H1 (cell line): ENCODE measurements at regions not wholly inside any gene's neighbourhood (a gene's known extent, or its start where the extent isn't known, plus 50 kb on each side); places are given as distances from the start of the nearest gene placed in this dataset.

Experiments
- CTCF ChIA-PET: fragments of 300-600 bp; sonication (Branson Sonifier 250); formaldehyde crosslinking; loops from one replicate; lab custom pipeline; 2021; ENCODE audit not compliant: partially characterized antibody; lab: Charles Lee
- POLR2A ChIA-PET: fragments of 300-600 bp; sonication (Branson Sonifier 250); formaldehyde crosslinking; loops from one replicate; lab custom pipeline; 2021; ENCODE audit warnings: inconsistent platforms; ENCODE audit not compliant: partially characterized antibody; lab: Charles Lee
- DNase-seq, 2 experiments: peaks; one replicate each; pipeline versions ENCODE4 v3.0.0 to v3.0.0-alpha.2; 2010 to 2022; ENCODE audit warnings: low spot score in 2 of 2, low read depth in 1 of 2, mixed read lengths in 1 of 2
- FAIRE-seq: peaks from 2 replicates; lab custom pipeline; 2011; peaks lifted over from hg19 to GRCh38; lab: Jason Lieb, UNC
- H2AFZ ChIP-seq: 2 replicates; pipeline ENCODE4 v1.8.1; 2012; ENCODE audit warnings: low read length, inconsistent platforms
- H2AK5ac ChIP-seq: 2 replicates; pipeline ENCODE4 v1.6.1; 2013; ENCODE audit warnings: low read depth, low read length
- H2BK120ac ChIP-seq: replicated peaks from 2 replicates; pipeline ENCODE3; 2013; ENCODE audit warnings: low read depth, low read length, inconsistent platforms
- H2BK12ac ChIP-seq: 2 replicates; pipeline ENCODE4 v1.6.1; 2013; ENCODE audit warnings: low read depth, low read length
- H2BK15ac ChIP-seq: 2 replicates; pipeline ENCODE4 v1.6.1; 2013; ENCODE audit warnings: low read length
- H2BK20ac ChIP-seq: 2 replicates; pipeline ENCODE4 v1.6.1; 2013; ENCODE audit warnings: low read length
- H2BK5ac ChIP-seq: 2 replicates; pipeline ENCODE4 v1.6.1; 2013; ENCODE audit warnings: low read depth, low read length
- H3K14ac ChIP-seq: 2 replicates; pipeline ENCODE4 v1.6.1; 2013; ENCODE audit warnings: inconsistent platforms; ENCODE audit not compliant: insufficient read length
- H3K18ac ChIP-seq: 2 replicates; pipeline ENCODE4 v1.6.1; 2013; ENCODE audit warnings: low read length; ENCODE audit errors: extremely low read depth
- H3K23ac ChIP-seq: 2 replicates; pipeline ENCODE4 v1.6.1; 2013; ENCODE audit warnings: inconsistent platforms; ENCODE audit not compliant: insufficient read length
- H3K23me2 ChIP-seq: 2 replicates; pipeline ENCODE4 v1.6.1; 2013; ENCODE audit warnings: low read depth, low read length
- H3K27ac ChIP-seq: 2 replicates; pipeline ENCODE4 v1.6.1; 2011; ENCODE audit warnings: low read depth, low read length, inconsistent platforms
- H3K27me3 ChIP-seq, 4 experiments: replicated peaks in 1 of 4; 1 replicate in 1 of 4; 2 replicates in 3 of 4; pipeline versions ENCODE4 v1.6.1 to v1.8.1; 2011 to 2013; ENCODE audit warnings: low read length in 3 of 4, mild to moderate bottlenecking in 3 of 4, inconsistent platforms in 2 of 4, mixed read lengths in 2 of 4, moderate library complexity in 1 of 4; ENCODE audit not compliant: control insufficient read depth in 3 of 4, insufficient read depth in 3 of 4; ENCODE audit errors: extremely low read depth in 1 of 4
- H3K36me3 ChIP-seq, 4 experiments: 2 replicates each; pipeline versions ENCODE4 v1.6.1 to v1.8.1; 2011 to 2013; ENCODE audit warnings: mild to moderate bottlenecking in 4 of 4, low read length in 3 of 4, moderate library complexity in 2 of 4, control low read depth in 1 of 4, inconsistent platforms in 1 of 4; ENCODE audit not compliant: insufficient read depth in 4 of 4, control insufficient read depth in 2 of 4
- H3K4ac ChIP-seq: replicated peaks from 2 replicates; pipeline ENCODE3; 2013; ENCODE audit warnings: low read length, low read depth, mixed read lengths, inconsistent platforms; ENCODE audit not compliant: insufficient read length
- H3K4me1 ChIP-seq, 4 experiments: replicated peaks in 1 of 4; 1 replicate in 1 of 4; 2 replicates in 3 of 4; pipeline versions ENCODE4 v1.6.1 to v1.8.1; 2011 to 2013; ENCODE audit warnings: low read length in 3 of 4, inconsistent platforms in 2 of 4, mixed read lengths in 1 of 4; ENCODE audit not compliant: insufficient read depth in 4 of 4, control insufficient read depth in 3 of 4
- H3K4me2 ChIP-seq, 2 experiments: 2 replicates each; pipeline versions ENCODE4 v1.6.1 to v1.8.1; 2011 to 2013; ENCODE audit warnings: low read depth in 2 of 2, low read length in 2 of 2, control low read depth in 1 of 2, inconsistent platforms in 1 of 2, mild to moderate bottlenecking in 1 of 2; ENCODE audit not compliant: insufficient read depth in 1 of 2
- H3K4me3 ChIP-seq, 4 experiments: fragments of 200-600, 300-600 bp in 1 of 4; sonication (generic), shearing (Covaris generic), sonication (Bioruptor Twin) in 1 of 4; 2 replicates each; pipeline versions ENCODE4 v1.5.1 to v1.8.1; 2011 to 2016; ENCODE audit warnings: low read length in 4 of 4, low read depth in 3 of 4, control low read depth in 2 of 4, inconsistent platforms in 2 of 4, mild to moderate bottlenecking in 2 of 4, mixed read lengths in 1 of 4, moderate library complexity in 1 of 4; ENCODE audit not compliant: insufficient read depth in 2 of 4; ENCODE audit errors: extremely low read depth in 1 of 4
- H3K56ac ChIP-seq: replicated peaks from 2 replicates; pipeline ENCODE3; 2013; ENCODE audit warnings: low read depth, mild to moderate bottlenecking, mixed read lengths, low read length, inconsistent platforms; ENCODE audit not compliant: insufficient read length
- H3K79me1 ChIP-seq: 2 replicates; pipeline ENCODE4 v1.6.1; 2013; ENCODE audit warnings: low read depth, low read length, control low read depth
- H3K79me2 ChIP-seq, 2 experiments: 2 replicates each; pipeline versions ENCODE4 v1.6.1 to v1.8.1; 2012 to 2013; ENCODE audit warnings: low read length in 2 of 2, mild to moderate bottlenecking in 2 of 2, inconsistent platforms in 1 of 2; ENCODE audit not compliant: insufficient read depth in 2 of 2, control insufficient read depth in 1 of 2
- H3K9ac ChIP-seq, 4 experiments: replicated peaks in 1 of 4; 1 replicate in 1 of 4; 2 replicates in 3 of 4; pipeline versions ENCODE4 v1.6.1 to v1.8.1; 2011 to 2013; ENCODE audit warnings: low read depth in 3 of 4, low read length in 3 of 4, control low read depth in 2 of 4, mild to moderate bottlenecking in 2 of 4, moderate library complexity in 2 of 4, inconsistent platforms in 1 of 4; ENCODE audit errors: extremely low read depth in 1 of 4
- H3K9me3 ChIP-seq, 2 experiments: 2 replicates each; pipeline versions ENCODE4 v1.6.1 to v1.8.1; 2012 to 2013; ENCODE audit warnings: mild to moderate bottlenecking in 2 of 2, moderate library complexity in 2 of 2, control low read depth in 1 of 2, inconsistent platforms in 1 of 2, low read depth in 1 of 2, low read length in 1 of 2, mixed read lengths in 1 of 2; ENCODE audit not compliant: insufficient read depth in 2 of 2
- H4K20me1 ChIP-seq, 2 experiments: replicated peaks in 1 of 2; 2 replicates each; pipeline versions ENCODE3 to v1.8.1; 2011 to 2013; ENCODE audit warnings: inconsistent platforms in 2 of 2, low read length in 2 of 2, mild to moderate bottlenecking in 1 of 2; ENCODE audit not compliant: insufficient read depth in 2 of 2, control insufficient read depth in 1 of 2
- H4K5ac ChIP-seq: 2 replicates; pipeline ENCODE4 v1.6.1; 2013; ENCODE audit warnings: low read length, low read depth, mixed read lengths, inconsistent platforms; ENCODE audit not compliant: insufficient read length
- H4K8ac ChIP-seq: 2 replicates; pipeline ENCODE4 v1.8.0; 2013; ENCODE audit warnings: mild to moderate bottlenecking, moderate library complexity, low read length, inconsistent platforms; ENCODE audit not compliant: insufficient read depth; ENCODE audit errors: extremely low read depth
- H4K91ac ChIP-seq: replicated peaks from 2 replicates; pipeline ENCODE3; 2013; ENCODE audit warnings: low read length, mixed read lengths, inconsistent platforms; ENCODE audit not compliant: insufficient read length
- HDAC2 ChIP-seq, 2 experiments: fragments of 300-600 bp in 1 of 2; sonication (generic) in 1 of 2; IDR thresholded peaks; 2 replicates each; pipeline ENCODE4 v1.6.1; 2011 to 2012; ENCODE audit warnings: low read depth in 2 of 2, low read length in 2 of 2, mild to moderate bottlenecking in 2 of 2, moderate library complexity in 2 of 2, borderline replicate concordance in 1 of 2, inconsistent platforms in 1 of 2
- SIRT6 ChIP-seq: IDR thresholded peaks from one replicate; pipeline ENCODE4 v1.7.1; 2012; ENCODE audit warnings: low read length, inconsistent platforms
- WGBS, 2 experiments: shearing (Covaris generic) in 1 of 2; methylation state at CpG; one replicate each; pipeline versions ENCODE4 v1.1.6 to v1.1.7; 2013 to 2015; ENCODE audit warnings: low lambda C conversion rate in 2 of 2, mixed read lengths in 2 of 2, inconsistent platforms in 1 of 2, low coverage in 1 of 2, missing lambda C conversion rate in 1 of 2; ENCODE audit not compliant: insufficient replicate concordance in 2 of 2, insufficient coverage in 1 of 2, insufficient read length in 1 of 2; ENCODE audit errors: extremely low coverage in 1 of 2, missing lambda C conversion rate in 1 of 2; 5-methylcytosine and 5-hydroxymethylcytosine counted together

- Histone ChIP-seq H3K4me1 (no peaks in the 10 kb centered on the region), H2BK20ac (no peak overlapping the region), H3K18ac (no peak overlapping the region), H3K79me2 (no peaks in the 10 kb centered on the region), H3K4me2 (no peak overlapping the region), H2BK120ac (no peak overlapping the region), H3K56ac (no peak overlapping the region), H3K9ac (no peak overlapping the region), H3K27me3 (no peaks in the 10 kb centered on the region), H3K23ac (no peak overlapping the region), H4K8ac (no peak overlapping the region), H4K20me1 (no peaks in the 10 kb centered on the region), H3K4ac (no peak overlapping the region), H3K14ac (no peak overlapping the region), H2BK5ac (no peak overlapping the region), H3K36me3 (no peaks in the 10 kb centered on the region), H2AK5ac (no peak overlapping the region), H3K27ac (no peak overlapping the region), H3K23me2 (no peaks in the 10 kb centered on the region), H2AFZ (no peak overlapping the region), H4K91ac (no peak overlapping the region), H3K4me3 (no peak overlapping the region), H2BK15ac (no peak overlapping the region), H4K5ac (no peak overlapping the region), H3K9me3 (no peaks in the 10 kb centered on the region; a peak in 1 of 4 replicates), H2BK12ac (no peak overlapping the region), H3K79me1 (no peaks in the 10 kb centered on the region)
- TF ChIP-seq SIRT6 (no peak), HDAC2 (IDR thresholded peaks at IDR 0.05; ENCODE audit: borderline replicate concordance in 1 of 2, low read depth in 2 of 2, low read length in 2 of 2) (no peak)
- CTCF ChIA-PET: no interaction called here
- FAIRE-seq (no peak), DNase-seq (no peak)
- POLR2A ChIA-PET: no interaction called here
- WGBS, 2 experiments: 86% methylated on average over 2 of the region's 2 CpGs; no CpG with 5 or more reads in 1 of the 2 experiments
Observed at GRCh38 chr9:116048081-116048480, 105.5 kb upstream of the PAPPA start.
